GM21526 (cell line): ENCODE measurements at regions not wholly inside any gene's neighbourhood (a gene's known extent, or its start where the extent isn't known, plus 50 kb on each side); places are given as distances from the start of the nearest gene placed in this dataset.

ENCODE experiments used
- ATAC-seq: cut with Tn5 transposase; IDR thresholded peaks from one replicate; pipeline ENCODE4 v1.9.1; 2021; ENCODE audit warnings: moderate library complexity; ENCODE audit not compliant: unreplicated experiment, low FRiP score

DNA sequence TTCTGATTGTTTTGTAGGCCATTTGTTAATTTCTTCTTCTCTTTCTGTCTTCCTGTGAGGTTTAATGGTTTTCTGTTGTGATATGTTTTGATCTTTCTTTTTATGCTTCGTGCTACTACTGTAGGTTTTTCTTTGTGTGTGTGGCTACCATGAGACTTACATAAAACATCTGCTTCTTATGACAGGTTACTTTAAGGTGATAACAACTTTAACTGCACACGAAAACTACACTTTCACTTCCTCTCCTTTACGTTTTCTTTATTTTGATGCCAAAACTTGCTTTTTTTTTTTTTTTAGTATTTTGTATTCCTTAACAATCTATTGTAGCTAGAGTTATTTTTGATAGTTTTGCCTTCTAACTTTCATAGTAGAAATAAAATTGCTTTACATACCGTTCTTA lies 691.3 kb downstream of the TSN start:
- ATAC-seq: no peak

DNA sequence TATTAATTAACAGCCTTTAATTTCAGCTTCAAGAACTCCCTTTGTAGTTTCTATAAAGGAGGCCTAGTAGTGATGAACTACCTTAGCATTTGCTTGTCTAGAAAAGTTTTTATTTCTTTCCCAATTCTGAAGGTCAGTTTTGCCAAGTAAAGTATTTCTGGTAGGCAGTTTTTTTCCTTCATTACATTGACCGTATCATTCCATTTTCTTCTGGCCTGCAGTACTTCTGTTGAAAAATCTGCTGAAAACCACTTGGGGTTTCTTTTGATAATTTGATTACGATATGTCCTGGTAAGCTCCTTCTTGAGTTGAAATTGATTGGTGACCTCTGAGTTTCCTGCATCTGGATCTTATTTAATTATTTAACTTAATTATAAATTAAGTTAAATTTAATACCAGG lies 691.8 kb downstream of the TSN start:
- ATAC-seq: no peak

DNA sequence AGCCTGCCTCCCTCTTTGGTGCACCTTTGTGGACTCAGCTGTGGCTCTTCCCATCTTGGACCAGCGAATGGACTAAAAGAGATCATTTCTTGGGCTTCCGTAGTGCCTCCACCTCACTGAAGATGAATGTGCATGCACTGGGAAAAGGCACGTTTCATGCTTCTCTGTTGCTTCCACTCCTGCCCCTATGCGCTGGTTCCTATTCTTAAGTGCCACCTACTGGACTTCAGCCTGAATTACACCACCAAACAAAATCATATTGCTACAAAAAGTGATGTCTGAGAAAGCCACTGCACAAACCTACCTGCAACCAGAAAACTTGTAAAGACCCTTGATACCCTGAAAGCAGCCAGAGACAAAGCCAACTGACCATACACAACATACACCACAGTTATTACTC lies 695.6 kb downstream of the TSN start:
- ATAC-seq: no peak

DNA sequence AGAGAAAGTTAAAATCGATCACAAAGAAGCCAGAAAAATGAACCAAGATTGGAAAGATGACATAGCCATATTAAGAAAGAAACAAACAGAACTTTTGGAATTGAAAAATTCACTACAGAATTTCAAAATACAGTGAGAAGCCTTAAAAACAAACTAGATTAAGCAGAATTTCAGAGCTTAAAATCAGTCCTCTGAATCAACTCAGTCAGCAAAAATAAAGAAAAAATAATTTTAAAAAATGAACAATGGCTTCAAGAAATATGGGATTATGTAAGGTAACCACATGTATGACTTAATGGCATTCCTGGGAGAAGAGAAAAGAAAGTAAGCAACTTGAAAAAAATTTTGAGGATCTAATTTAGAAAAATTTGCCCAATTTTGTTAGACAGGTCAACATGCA lies 696.2 kb downstream of the TSN start:
- no peak for ATAC-seq

DNA sequence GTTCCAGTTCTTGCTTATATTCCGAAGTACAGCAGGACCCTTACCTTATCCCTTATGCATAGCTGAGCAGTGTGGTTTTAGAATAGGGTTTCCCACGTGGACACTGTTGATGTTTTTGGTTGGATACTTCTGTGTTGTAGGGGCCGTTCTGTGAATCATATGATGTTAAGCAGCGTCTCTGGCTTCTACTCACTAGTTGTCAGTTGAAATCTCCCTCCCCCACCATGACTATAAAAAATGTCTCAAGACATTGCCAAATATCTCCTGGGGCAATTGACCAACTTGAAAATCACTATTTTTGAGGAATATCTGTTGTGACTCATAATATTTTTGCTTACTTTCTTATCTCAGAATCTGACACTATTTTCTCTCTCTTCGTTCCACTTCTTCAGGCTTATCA lies 713.7 kb downstream of the TSN start:
- ATAC-seq: no peak

DNA sequence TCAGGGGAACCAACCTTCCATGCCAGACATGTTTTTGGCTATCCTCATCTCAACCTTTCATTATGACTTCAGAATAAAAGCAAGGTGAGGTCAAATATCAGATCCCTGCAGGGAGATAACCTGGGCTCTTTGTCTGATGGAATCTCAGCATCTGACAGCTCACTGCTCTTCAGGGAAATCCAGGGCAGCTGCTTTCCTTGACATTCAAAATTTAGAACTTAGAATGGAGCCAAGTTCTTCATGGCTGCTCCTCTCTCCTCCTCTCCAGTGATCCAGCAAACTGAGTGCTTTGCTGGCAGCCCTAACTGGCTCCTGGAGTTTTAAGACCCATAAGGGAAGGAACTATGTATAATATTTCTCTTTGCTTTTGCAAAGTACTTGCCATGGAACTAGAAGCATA lies 716.3 kb downstream of the TSN start:
- ATAC-seq: no peak

DNA sequence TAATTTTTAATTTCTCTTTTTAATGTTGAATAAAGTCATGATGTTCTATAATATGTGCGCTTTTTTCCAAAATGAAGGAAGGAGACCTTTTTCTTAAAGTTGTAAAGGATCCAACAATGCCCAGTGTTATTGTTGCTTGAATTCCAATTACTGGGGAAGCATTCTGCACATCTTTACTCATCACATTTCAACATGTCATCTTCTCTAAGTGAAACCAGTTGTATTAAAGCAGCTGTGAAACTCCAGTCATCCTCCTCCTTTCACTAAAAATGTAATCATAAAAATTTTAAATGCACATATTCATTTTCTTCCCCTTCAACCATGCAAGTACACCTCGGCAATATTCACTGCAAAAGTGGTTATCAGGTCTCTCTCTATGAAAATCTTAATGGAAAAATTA lies 722.7 kb downstream of the TSN start:
- no peak for ATAC-seq

DNA sequence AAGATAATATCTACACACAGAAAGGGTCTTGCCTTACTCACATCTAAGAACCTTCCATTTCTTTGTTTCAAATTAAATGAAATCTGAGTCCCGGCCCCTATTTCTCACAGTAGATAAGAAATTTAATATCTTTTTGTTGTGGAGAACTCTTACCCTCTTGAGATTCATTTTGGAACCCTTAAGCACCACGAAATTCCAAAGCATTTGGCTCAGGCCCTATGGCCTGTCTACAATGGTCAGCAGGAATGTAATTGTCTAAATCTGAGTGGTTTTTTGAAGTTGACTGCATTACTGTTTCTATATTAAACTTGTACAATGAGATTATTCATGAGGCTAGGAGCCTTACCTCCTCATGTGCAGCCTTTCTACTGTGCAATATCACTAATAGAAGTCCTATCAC lies 723.3 kb downstream of the TSN start:
- ATAC-seq: no peak

DNA sequence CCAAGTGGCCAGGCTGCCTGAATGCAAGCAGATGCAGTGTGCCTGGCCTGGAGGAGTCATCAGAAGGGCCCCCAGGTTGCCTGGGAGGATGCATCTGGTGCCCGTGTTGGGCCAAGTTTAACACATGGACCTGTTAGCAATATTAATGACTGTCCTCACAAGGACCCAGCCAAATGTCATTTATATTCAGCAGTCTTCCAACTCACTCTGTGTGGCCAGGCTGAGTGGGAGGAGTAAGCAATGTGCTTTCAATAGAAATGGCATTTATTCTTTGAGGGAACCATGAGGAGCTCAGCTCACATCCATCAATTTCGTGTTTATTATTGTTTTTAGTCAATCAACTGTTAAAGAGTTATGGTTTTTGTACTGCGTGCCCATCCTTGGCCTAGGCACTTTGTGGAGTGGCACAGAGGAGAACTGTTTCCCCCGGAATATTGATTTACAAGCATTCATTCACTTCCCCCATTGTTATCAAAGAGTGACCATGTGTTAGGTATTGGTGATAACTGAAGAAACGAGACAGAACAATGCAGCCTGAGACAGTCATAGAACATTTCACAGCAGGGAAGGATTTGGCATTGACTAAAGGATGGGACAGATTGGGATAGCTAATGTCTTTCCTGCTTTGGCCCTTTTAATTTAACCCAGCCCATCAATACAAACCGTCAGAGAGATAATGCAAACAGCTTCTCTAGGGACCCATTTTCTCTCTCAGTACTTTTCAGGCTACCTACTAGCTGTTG lies 725.2 kb downstream of the TSN start:
- ATAC-seq: no peak

DNA sequence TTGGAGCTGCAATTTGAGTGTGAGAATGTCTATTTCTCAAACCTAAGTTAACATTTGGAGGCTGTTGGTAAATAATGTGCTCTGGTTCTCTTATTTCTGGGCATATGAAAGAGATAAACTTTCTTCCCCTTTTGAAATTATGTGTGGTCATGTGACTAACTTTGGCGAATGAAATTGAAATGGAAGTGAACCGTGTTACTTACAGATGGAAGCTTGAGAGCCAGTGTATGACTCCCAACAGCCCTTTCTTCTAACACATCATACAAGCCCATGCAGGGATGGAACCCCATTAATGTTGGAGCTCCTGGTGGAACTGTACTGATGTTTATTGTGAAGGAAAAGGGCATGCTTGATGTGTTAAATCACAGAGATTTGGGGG lies 725.8 kb downstream of the TSN start:
- ATAC-seq: no peak

DNA sequence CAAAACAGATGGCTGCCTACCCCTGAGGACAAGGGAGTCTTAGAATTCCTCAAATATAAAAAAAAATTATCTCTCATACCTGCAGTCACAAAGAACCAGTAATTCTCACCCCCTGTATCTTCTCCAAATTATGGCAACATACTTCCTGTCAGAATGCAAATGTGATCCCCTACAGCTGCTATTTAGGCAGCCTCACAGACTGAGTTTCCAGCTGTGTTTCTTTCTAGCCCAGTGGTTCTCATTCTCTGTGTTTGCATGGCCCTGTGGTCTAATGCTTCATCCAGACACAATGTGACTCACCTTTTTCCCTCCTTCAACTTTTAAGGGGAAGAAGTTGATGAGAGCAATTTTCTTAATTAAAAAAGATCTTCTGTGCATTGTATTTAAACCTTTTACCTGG lies 726.3 kb downstream of the TSN start:
- no peak for ATAC-seq

DNA sequence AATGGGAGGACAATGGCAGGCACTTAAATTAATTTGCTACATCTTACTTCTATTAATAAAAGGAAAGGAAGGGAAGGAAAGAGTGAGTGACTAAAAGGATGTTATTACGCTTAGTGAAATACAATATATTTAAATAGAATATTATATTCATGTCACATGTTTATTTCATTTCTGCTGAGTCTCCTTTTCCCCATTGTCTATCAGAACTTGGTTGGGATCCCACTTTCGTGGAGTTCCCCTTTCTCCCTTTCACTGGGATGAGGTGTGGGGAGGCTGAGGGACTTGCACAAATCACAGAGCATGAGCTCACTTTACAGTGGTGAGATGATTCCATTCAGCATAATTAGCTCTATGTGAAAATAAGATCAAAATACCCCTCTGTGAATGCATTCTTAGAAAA lies 730.6 kb downstream of the TSN start:
- no peak for ATAC-seq

DNA sequence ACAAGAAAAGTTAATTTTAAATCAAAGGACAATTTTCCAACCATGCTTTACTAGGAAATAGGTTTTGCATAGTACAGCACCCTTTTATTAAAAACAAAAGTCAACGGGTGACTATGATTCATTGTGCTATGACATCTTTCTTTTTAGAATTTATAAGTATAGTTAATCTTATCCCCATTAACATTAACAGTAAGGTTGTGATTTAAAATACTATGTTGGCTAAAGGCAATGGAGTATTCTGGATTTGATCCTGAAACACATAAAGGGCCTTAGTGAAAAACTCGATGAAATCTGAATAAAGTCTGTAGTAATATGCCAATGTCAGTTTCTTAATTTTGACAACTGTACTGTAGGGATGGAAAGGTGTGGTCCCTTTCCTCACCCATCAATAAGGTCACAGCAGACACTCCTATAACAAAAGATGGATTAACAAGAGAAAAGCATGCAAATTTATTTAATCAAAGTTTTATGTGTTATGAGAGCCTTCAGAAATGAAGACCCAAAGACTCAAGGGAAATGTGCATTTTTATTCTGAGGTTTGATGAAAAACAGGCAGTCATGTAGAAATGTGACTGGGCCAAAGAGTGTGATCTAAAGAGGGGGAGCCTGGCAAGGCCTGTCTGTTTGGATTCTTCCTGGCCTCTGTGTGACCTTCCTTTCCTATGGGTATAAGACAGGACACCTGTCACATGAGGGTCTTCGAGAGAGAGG lies 731.4 kb downstream of the TSN start:
- no peak for ATAC-seq

DNA sequence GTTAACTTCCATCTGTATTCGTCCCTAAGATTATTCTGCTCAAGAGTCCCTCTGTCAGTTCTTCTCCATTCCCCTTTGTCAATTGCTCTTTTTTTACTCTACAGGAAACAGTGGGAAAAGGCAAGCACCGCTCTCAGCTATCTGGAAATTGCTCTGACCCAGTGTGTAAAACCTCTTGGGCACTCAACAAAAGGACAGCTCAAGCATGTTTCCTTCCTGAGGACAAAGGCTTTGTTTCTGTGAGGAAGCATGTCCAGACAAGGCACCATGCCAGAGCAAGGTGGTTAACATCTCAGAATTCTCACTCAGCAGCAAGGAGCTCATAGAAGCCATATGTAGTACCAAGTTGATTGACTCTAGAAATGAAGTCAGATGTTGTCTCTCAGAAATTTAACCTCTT lies 735.6 kb downstream of the TSN start:
- ATAC-seq: no peak

DNA sequence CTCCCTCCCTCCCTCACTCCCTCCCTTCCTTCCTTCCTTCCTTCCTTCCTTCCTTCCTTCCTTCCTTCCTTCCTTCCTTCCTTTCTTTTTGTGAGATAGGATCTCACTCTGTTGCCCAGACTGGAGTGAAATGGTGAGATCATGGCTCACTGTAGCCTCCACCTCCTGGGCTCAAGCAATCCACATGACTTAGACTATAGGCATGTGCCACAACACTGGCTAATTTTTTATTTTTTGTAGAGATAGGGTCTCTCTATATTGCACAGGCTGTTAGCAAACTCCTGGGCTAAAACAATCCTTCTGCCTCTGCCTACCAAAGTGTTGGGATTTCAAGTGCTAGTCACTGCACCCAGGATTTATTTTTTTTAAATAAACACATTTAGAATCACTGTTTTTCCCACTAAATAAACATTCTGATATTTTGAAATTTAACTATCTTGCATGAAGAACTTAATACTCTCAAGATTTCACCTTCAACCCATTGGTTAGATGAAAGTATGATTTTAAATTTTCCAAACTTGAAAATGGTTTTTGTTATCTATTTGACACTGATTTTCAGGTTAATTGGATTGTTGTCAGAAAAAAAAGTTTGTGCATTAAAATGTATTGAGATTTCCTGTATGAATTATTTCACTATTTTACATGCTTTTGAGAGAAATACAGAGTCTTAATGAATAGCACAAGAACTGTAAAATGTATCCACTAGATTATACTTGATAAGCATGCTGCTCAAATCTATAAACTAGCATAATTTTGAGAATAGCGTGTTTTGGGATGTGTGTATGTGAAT lies 745.1 kb downstream of the TSN start:
- ATAC-seq: no peak

DNA sequence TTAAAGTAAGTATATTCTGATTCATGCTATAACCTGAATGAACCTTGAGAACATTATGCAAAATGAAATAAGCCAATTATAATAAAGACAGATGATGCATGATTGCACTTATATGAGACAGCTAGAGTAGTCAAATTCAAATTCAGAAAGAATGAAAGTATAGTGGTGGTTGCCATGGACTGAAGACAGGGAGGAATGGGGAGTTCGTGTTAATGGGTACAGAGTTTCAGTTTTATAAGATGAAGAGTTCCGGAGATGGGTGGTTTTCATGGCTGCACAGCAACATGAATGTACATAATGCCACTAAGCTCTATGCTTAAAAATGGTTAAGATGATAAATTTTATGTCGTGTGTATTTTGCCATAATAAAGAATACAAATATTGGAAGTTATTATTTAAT lies 751.2 kb downstream of the TSN start:
- no peak for ATAC-seq

DNA sequence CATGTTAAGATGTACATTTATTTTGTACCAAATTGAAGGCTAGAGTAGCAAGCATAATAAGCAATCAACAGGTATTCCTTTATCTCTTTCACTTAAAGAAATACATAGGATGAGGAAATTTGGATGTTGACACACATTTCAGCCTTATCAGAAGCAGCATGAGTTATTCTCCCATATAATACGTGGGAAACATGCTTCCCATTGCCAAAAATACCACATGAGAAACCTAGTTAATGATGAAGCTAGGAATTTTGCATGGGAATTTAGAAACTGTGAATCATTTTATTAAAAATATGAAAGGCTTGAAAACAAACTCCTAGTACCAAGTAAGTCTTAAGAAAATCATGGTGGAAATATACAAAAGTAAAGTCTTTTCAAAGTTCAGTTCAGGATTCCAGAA lies 751.8 kb downstream of the TSN start:
- ATAC-seq: no peak

DNA sequence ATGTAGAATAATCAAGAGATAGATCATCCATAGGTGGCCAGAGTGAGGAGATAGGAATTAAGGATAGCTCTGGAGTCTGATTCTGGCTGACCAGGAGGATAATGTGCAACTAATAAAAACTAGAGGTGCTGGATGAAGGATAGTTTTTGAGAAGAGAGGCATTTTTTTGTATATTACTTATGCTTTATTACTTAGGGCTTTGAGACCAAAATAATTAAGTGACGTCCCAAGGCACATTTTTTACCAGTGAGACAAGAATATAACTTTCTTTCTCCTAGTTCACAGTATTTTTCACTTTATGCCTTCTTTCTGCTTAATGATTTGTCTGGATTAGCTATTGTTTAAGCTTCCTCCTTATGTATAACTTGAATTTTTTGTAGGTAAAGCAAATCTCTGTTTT lies 756.6 kb downstream of the TSN start:
- ATAC-seq: no peak

DNA sequence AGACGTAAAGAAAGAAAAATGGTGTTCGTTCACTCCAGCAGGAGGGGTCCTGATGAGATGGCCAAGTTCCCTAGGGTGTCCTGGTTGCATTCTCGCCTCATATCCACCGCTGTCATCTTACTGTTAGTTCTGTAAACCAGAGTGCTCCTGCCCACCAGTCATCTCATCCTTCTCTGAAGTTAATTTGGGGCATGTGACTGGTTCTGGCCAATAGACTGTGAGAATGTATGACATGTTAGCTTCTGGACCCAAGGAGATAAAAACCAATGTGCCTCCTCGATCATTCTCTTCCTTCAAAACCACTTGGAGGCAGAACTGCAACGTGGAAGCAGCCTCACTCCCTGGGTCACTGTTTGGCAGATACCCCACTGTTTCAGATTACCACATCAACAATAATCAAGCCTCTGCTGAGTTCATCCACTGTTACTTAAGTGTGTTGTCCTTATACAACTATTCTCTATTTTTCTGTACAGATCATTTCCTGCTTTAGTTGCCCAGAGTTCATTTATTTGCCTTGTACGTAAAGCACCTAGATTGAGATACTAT lies 759.1 kb downstream of the TSN start:
- no peak for ATAC-seq

DNA sequence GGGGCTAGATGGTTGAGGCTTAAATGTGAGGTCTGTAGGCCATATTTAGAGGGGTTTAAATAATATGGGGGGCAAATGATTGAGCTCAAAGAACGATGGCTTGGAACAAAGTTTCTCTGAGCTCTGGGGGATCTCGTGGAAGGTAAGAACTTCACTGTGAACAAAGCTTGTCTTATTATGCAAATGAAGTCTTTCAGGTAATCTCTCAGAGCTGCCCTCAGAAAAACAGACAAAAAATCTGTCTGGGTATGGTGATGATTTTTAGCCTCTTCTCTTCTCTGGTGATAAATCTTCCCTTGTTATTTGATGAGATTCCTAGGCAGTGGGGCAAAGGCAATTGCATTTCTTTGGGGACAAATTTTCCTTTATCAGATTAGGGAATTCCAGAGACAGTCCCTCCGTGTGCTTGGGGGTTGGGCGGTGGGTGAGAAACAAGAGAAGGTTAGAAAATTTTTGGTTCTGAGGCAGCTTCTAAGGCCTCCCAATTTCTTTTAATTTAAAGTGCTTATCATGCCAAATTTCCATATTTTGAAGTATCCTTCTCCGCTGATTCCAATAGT lies 760.4 kb downstream of the TSN start:
- no peak for ATAC-seq

DNA sequence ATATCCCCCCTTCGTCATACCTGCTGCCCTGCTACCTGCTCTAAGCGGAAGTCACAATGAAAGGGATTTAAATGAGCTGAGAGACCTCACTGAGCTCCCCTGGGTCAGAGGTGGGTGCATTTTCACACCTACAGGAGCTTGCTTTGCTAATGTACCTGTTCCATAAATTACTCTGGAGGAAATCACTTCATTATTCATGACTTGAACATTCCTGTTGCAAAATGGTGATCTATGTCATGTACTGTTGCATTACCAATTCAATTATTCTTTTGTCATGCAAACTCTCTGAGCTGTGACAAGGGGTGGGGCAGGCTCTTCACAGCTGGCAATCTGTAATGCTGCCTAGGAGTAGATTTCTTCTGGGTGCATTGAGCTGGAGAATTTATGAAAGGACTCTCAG lies 761.3 kb downstream of the TSN start:
- no peak for ATAC-seq
